SK-N-SH (cell line): ENCODE measurements at regions not wholly inside any gene's neighbourhood (a gene's known extent, or its start where the extent isn't known, plus 50 kb on each side); places are given as distances from the start of the nearest gene placed in this dataset.

Experiments
- CTCF ChIA-PET: fragments of 300-600, 350-600 bp; formaldehyde crosslinking; extraction: SDS; loops from one replicate; lab custom pipeline; 2021; lab: Yijun Ruan, JAX
- POLR2A ChIA-PET: fragments of 350-600 bp; sonication (Branson Sonifier 250); formaldehyde crosslinking; extraction: SDS; loops from one replicate; lab custom pipeline; 2020; ENCODE audit warnings: antibody characterized with exemption, inconsistent platforms; lab: Yijun Ruan, JAX
- DNase-seq: peaks from one replicate; pipeline ENCODE4 v3.0.0; 2012
- H2AFZ ChIP-seq: fragments of 200-600 bp; sonication (generic); 2 replicates; pipeline ENCODE4 v1.8.1; 2016; ENCODE audit warnings: antibody characterized with exemption, mild to moderate bottlenecking, low read depth
- H3F3A ChIP-seq: fragments of 200-600 bp; sonication (generic); replicated peaks from 2 replicates; pipeline ENCODE3; 2016; ENCODE audit warnings: antibody characterized with exemption, mild to moderate bottlenecking; ENCODE audit not compliant: insufficient read depth
- H3K27ac ChIP-seq, 2 experiments: fragments of 200-500 bp in 1 of 2; fragments of 200-600 bp in 1 of 2; sonication (Bioruptor generic) in 1 of 2; sonication (generic), shearing (Covaris generic) in 1 of 2; 2 replicates each; pipeline versions ENCODE4 v1.5.1 to v1.6.1; 2014 to 2016; ENCODE audit warnings: low read depth in 2 of 2, inconsistent platforms in 1 of 2, low read length in 1 of 2, mild to moderate bottlenecking in 1 of 2, mixed read lengths in 1 of 2
- H3K27me3 ChIP-seq: fragments of 200-600 bp; sonication (generic), shearing (Covaris generic); 2 replicates; pipeline ENCODE4 v1.6.1; 2016; ENCODE audit warnings: mixed run types; ENCODE audit not compliant: insufficient read depth
- H3K36me3 ChIP-seq, 2 experiments: fragments of 200-500 bp in 1 of 2; fragments of 200-600 bp in 1 of 2; sonication (Bioruptor generic) in 1 of 2; sonication (generic) in 1 of 2; replicated peaks in 1 of 2; 2 replicates each; pipeline versions ENCODE3 to v1.5.1; 2014 to 2016; ENCODE audit warnings: low read length in 1 of 2, mild to moderate bottlenecking in 1 of 2; ENCODE audit not compliant: insufficient read depth in 2 of 2, control insufficient read depth in 1 of 2
- H3K4me1 ChIP-seq, 2 experiments: fragments of 200-500 bp in 1 of 2; fragments of 200-600 bp in 1 of 2; sonication (Bioruptor generic) in 1 of 2; sonication (generic), shearing (Covaris generic) in 1 of 2; 2 replicates each; pipeline versions ENCODE4 v1.5.1 to v1.6.1; 2014 to 2016; ENCODE audit warnings: low read depth in 1 of 2, low read length in 1 of 2, mixed run types in 1 of 2; ENCODE audit not compliant: insufficient read depth in 2 of 2, control insufficient read depth in 1 of 2
- H3K4me2 ChIP-seq: fragments of 200-600 bp; sonication (generic), shearing (Covaris generic); 2 replicates; pipeline ENCODE4 v1.6.1; 2017; ENCODE audit warnings: mixed run types
- H3K4me3 ChIP-seq, 2 experiments: fragments of 200-500 bp in 1 of 2; fragments of 200-600 bp in 1 of 2; sonication (Bioruptor generic) in 1 of 2; sonication (generic), shearing (Covaris generic) in 1 of 2; 2 replicates each; pipeline versions ENCODE4 v1.5.1 to v1.8.1; 2014 to 2016; ENCODE audit warnings: low read depth in 2 of 2, inconsistent platforms in 1 of 2, low read length in 1 of 2, mild to moderate bottlenecking in 1 of 2, mixed read lengths in 1 of 2, moderate library complexity in 1 of 2
- H3K79me2 ChIP-seq: fragments of 200-600 bp; sonication (generic); 2 replicates; pipeline ENCODE4 v1.8.1; 2017; ENCODE audit warnings: mild to moderate bottlenecking; ENCODE audit not compliant: insufficient read depth
- H3K9ac ChIP-seq: fragments of 200-600 bp; sonication (generic); 2 replicates; pipeline ENCODE4 v1.6.1; 2017; ENCODE audit warnings: mixed run types
- H3K9me2 ChIP-seq: fragments of 200-600 bp; sonication (generic); 2 replicates; pipeline ENCODE4 v1.6.1; 2017; ENCODE audit warnings: mixed run types
- H3K9me3 ChIP-seq: fragments of 200-600 bp; sonication (generic); 2 replicates; pipeline ENCODE4 v1.6.1; 2017; ENCODE audit warnings: mixed run types, mild to moderate bottlenecking, moderate library complexity
- H4K20me1 ChIP-seq: fragments of 200-600 bp; sonication (generic); 2 replicates; pipeline ENCODE4 v1.6.1; 2017; ENCODE audit warnings: mild to moderate bottlenecking, mixed run types; ENCODE audit not compliant: insufficient read depth
- CHD2 ChIP-seq: fragments of 150-350 bp; IDR thresholded peaks from 2 replicates; pipeline ENCODE4 v1.6.1; 2018; ENCODE audit warnings: low read length; ENCODE audit not compliant: partially characterized antibody
- ELF1 ChIP-seq: IDR thresholded peaks from 2 replicates; pipeline ENCODE4 v1.4.0; 2012
- EP300 ChIP-seq, 2 experiments: IDR thresholded peaks; 2 replicates each; pipeline versions ENCODE4 v1.4.0 to v1.6.1; 2012; ENCODE audit warnings: borderline replicate concordance in 1 of 2, low read depth in 1 of 2, low read length in 1 of 2
- FOXJ3 ChIP-seq: sonication (generic); formaldehyde crosslinking; IDR thresholded peaks from 2 replicates; pipeline ENCODE4 v1.5.1; 2020; ENCODE audit warnings: mild to moderate bottlenecking, missing genetic modification reagents
- GABPA ChIP-seq: IDR thresholded peaks from 2 replicates; pipeline ENCODE4 v1.4.0; 2012; ENCODE audit warnings: low read depth, mild to moderate bottlenecking
- JUND ChIP-seq: IDR thresholded peaks from 2 replicates; pipeline ENCODE4 v1.4.0; 2012
- MEF2A ChIP-seq: IDR thresholded peaks from 2 replicates; pipeline ENCODE4 v1.4.0; 2012; ENCODE audit warnings: low read depth, borderline replicate concordance
- NFIC ChIP-seq: IDR thresholded peaks from 2 replicates; pipeline ENCODE4 v1.4.0; 2012; ENCODE audit warnings: borderline replicate concordance
- NRF1 ChIP-seq: IDR thresholded peaks from 2 replicates; pipeline ENCODE4 v1.6.1; 2012; ENCODE audit warnings: low read depth, mild to moderate bottlenecking, low read length
- PBX3 ChIP-seq: IDR thresholded peaks from 2 replicates; pipeline ENCODE4; 2012
- POLR2AphosphoS5 ChIP-seq: IDR thresholded peaks from 2 replicates; pipeline ENCODE4 v1.6.1; 2012; ENCODE audit warnings: low read depth, low read length
- RAD21 ChIP-seq: IDR thresholded peaks from 2 replicates; pipeline ENCODE4 v1.6.1; 2012; ENCODE audit warnings: mild to moderate bottlenecking, low read length
- RCOR1 ChIP-seq: fragments of 150-350 bp; IDR thresholded peaks from 2 replicates; pipeline ENCODE4 v1.6.1; 2017; ENCODE audit warnings: antibody characterized with exemption, low read length
- REST ChIP-seq: IDR thresholded peaks from 2 replicates; pipeline ENCODE4 v1.6.1; 2012; ENCODE audit warnings: mild to moderate bottlenecking, low read depth, low read length, moderate library complexity
- RFX5 ChIP-seq: IDR thresholded peaks from 2 replicates; pipeline ENCODE4 v1.6.1; 2012; ENCODE audit warnings: mild to moderate bottlenecking, improper control_type of control experiment, low read length
- SIN3A ChIP-seq: IDR thresholded peaks from 2 replicates; pipeline ENCODE4 v1.6.1; 2012; ENCODE audit warnings: low read depth, mild to moderate bottlenecking, low read length, moderate library complexity, borderline replicate concordance
- TAF1 ChIP-seq: IDR thresholded peaks from 2 replicates; pipeline ENCODE4 v1.6.1; 2012; ENCODE audit warnings: low read depth, mild to moderate bottlenecking, low read length, moderate library complexity, borderline replicate concordance
- TEAD4 ChIP-seq: IDR thresholded peaks from 2 replicates; pipeline ENCODE4 v1.4.0; 2012; ENCODE audit warnings: mild to moderate bottlenecking, borderline replicate concordance; ENCODE audit not compliant: insufficient read depth
- ZBTB33 ChIP-seq: IDR thresholded peaks from 2 replicates; pipeline ENCODE4 v1.4.0; 2012; ENCODE audit warnings: low read depth, borderline replicate concordance
- WGBS: methylation state at CpG from one replicate; pipeline ENCODE4 v1.1.6; 2017; ENCODE audit warnings: low lambda C conversion rate; 5-methylcytosine and 5-hydroxymethylcytosine counted together
- TF ChIP-seq, protein P1 (sequence below): IDR thresholded peaks from 2 replicates; pipeline ENCODE4 v1.4.0; 2012; ENCODE audit warnings: low read depth
- TF ChIP-seq, protein P2 (sequence below): fragments of 150-350 bp; IDR thresholded peaks from 2 replicates; pipeline ENCODE4 v1.6.1; 2016; ENCODE audit warnings: mild to moderate bottlenecking, low read depth, low read length

DNA sequence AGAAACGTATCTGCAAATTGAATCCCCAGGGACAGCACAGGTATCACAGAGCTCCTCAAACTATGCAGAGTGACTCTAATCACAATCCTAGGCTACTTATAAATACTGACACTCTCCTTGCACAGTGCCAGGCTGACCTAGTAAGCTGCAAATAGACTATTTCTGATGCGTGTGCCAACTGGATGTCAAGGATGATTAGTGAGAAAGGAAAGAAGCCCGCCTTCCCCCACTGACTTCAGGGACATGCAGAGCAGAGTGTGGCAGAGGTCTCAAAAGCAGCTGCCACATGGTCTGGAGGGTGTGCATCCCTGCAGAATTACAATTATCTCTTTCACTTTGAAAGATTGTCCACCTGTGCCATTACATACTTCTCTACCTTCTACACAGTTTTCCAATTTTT lies 235.6 kb downstream of the CPS1 start:
- Histone ChIP-seq H3K4me3 (no peak overlapping the region), H3K4me2 (no peak overlapping the region), H3K9ac (no peak overlapping the region), H3K9me3 (no peaks in the 10 kb centered on the region), H3K79me2 (no peaks in the 10 kb centered on the region), H3K4me1 (no peaks in the 10 kb centered on the region; a peak in 1 of 4 replicates), H3F3A (no peaks in the 10 kb centered on the region), H2AFZ (no peak overlapping the region), H4K20me1 (no peaks in the 10 kb centered on the region), H3K9me2 (no peaks in the 10 kb centered on the region), H3K27me3 (no peaks in the 10 kb centered on the region), H3K27ac (no peak overlapping the region), H3K36me3 (no peaks in the 10 kb centered on the region)
- WGBS: 34% methylated on average over 3 of the region's 3 CpGs
- TF ChIP-seq GABPA: no peak
- no peak for TF ChIP-seq TEAD4
- no peak for TF ChIP-seq RAD21
- no peak for TF ChIP-seq PBX3
- TF ChIP-seq ELF1: no peak
- TF ChIP-seq EP300 (IDR thresholded peaks at IDR 0.05; ENCODE audit: borderline replicate concordance in 1 of 2, low read depth in 1 of 2, low read length in 1 of 2): no peak
- TF ChIP-seq, protein P1, sequence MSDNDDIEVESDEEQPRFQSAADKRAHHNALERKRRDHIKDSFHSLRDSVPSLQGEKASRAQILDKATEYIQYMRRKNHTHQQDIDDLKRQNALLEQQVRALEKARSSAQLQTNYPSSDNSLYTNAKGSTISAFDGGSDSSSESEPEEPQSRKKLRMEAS: no peak
- TF ChIP-seq MEF2A: no peak
- no peak for TF ChIP-seq CHD2
- TF ChIP-seq RFX5: no peak
- TF ChIP-seq NFIC: no peak
- no peak for TF ChIP-seq SIN3A
- TF ChIP-seq FOXJ3 (CRISPR knock-in tag): no peak
- TF ChIP-seq, protein P2, sequence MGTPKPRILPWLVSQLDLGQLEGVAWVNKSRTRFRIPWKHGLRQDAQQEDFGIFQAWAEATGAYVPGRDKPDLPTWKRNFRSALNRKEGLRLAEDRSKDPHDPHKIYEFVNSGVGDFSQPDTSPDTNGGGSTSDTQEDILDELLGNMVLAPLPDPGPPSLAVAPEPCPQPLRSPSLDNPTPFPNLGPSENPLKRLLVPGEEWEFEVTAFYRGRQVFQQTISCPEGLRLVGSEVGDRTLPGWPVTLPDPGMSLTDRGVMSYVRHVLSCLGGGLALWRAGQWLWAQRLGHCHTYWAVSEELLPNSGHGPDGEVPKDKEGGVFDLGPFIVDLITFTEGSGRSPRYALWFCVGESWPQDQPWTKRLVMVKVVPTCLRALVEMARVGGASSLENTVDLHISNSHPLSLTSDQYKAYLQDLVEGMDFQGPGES: no peak
- TF ChIP-seq TAF1: no peak
- no peak for TF ChIP-seq JUND
- TF ChIP-seq POLR2AphosphoS5: no peak
- POLR2A ChIA-PET: no interaction called here
- CTCF ChIA-PET: no interaction called here
- peak; percentile 3 for DNase-seq

DNA sequence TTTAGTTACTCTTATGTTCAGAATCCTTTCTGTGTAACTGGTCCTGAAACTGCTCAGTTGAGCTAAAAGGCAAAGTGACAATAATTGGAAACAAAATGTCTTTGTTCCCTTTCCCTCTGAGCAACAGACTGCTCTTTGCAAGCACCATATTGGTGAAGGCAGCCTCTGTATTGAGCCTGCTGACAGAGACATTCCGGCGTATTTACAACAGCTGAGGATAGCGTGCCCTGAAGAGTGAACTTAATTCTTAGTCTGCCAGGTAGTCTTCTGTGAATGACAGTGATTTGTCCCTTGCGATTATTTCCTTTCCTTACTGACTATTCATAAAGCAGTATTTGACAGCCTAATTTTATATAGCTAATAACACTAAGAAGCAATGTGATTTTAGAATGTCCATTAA lies 239.1 kb downstream of the CPS1 start:
- no peaks in the 10 kb centered on the region; a peak in 1 of 4 replicates for H3K4me1 ChIP-seq
- POLR2A ChIA-PET: no interaction called here
- no peak for TF ChIP-seq NFIC
- TF ChIP-seq RCOR1: no peak
- no peak for TF ChIP-seq CHD2
- TF ChIP-seq ZBTB33: no peak
- TF ChIP-seq NRF1: no peak
- TF ChIP-seq GABPA: no peak
- no peak for TF ChIP-seq REST
- no peak for TF ChIP-seq RAD21

More for the DNA sequence above, 239.1 kb downstream of the CPS1 start:
- no peak overlapping the region for H3K27ac ChIP-seq
- H3K36me3 ChIP-seq: no peaks in the 10 kb centered on the region
- H3K4me2 ChIP-seq: no peak overlapping the region
- no peaks in the 10 kb centered on the region for H3K9me2 ChIP-seq
- no peak overlapping the region for H2AFZ ChIP-seq
- H3K4me3 ChIP-seq: no peak overlapping the region
- CTCF ChIA-PET: no interaction called here
- H3K27me3 ChIP-seq: no peaks in the 10 kb centered on the region
- H3K79me2 ChIP-seq: no peaks in the 10 kb centered on the region
- H3K9me3 ChIP-seq: no peaks in the 10 kb centered on the region
- no peak for DNase-seq
- H3K9ac ChIP-seq: no peak overlapping the region
- H3F3A ChIP-seq: no peaks in the 10 kb centered on the region
- 83% methylated on average over 4 of the region's 4 CpGs for WGBS
- H4K20me1 ChIP-seq: no peaks in the 10 kb centered on the region
